ENCODE measurements at regions not wholly inside any gene's neighbourhood (a gene's known extent, or its start where the extent isn't known, plus 50 kb on each side); places are given as distances from the start of the nearest gene placed in this dataset.

DNA sequence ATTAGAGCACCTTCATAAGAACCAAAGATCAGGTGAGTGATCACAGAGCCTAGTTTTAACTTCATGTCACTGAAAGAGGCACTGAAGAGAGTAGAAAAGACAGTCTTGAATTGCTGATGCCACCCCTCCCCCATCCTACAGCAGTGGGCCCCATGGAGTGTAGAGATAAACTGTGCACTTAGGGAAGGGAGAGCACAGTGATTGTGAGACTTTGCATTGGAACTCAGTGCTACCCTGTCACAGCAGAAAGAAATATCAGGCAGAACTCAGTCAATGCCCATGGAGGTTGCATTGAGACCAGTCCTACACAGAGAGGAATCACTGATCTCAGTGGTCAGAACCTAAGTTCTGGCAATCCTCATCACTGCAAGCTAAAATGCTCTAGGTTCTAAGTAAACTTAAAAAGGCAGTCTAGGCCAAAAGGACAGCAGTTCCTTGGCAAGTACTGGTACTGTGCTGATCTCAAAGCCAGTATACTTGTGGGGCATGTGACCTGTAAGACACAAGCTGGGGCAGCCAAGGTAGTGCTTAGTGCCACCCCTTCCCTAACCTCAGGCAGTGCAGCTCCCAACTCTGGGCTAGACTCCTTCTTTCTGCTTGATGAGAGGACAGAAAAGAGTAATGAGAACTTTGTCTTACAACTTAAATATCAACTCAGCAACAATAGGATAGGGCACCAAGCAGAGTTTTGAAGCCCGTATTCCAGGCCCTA lies 94.1 kb downstream of the FSCB start:
- no peak overlapping the region for H3K27ac Mint-ChIP-seq (ENCODE audit: unreplicated experiment)
- TF ChIP-seq, protein P1, sequence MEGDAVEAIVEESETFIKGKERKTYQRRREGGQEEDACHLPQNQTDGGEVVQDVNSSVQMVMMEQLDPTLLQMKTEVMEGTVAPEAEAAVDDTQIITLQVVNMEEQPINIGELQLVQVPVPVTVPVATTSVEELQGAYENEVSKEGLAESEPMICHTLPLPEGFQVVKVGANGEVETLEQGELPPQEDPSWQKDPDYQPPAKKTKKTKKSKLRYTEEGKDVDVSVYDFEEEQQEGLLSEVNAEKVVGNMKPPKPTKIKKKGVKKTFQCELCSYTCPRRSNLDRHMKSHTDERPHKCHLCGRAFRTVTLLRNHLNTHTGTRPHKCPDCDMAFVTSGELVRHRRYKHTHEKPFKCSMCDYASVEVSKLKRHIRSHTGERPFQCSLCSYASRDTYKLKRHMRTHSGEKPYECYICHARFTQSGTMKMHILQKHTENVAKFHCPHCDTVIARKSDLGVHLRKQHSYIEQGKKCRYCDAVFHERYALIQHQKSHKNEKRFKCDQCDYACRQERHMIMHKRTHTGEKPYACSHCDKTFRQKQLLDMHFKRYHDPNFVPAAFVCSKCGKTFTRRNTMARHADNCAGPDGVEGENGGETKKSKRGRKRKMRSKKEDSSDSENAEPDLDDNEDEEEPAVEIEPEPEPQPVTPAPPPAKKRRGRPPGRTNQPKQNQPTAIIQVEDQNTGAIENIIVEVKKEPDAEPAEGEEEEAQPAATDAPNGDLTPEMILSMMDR (IDR thresholded peaks at IDR 0.05): no peak
- H3K9me3 Mint-ChIP-seq (ENCODE audit: low read depth): no peaks in the 10 kb centered on the region
- H3K27me3 Mint-ChIP-seq (ENCODE audit: low read depth): no peaks in the 10 kb centered on the region
- no peaks in the 10 kb centered on the region for H3K36me3 Mint-ChIP-seq (ENCODE audit: low read depth)
- no peak for DNase-seq (ENCODE audit: low spot score)
- H3K4me3 Mint-ChIP-seq (ENCODE audit: unreplicated experiment): no peak overlapping the region
- H3K4me1 Mint-ChIP-seq (ENCODE audit: low read depth): no peaks in the 10 kb centered on the region

DNA sequence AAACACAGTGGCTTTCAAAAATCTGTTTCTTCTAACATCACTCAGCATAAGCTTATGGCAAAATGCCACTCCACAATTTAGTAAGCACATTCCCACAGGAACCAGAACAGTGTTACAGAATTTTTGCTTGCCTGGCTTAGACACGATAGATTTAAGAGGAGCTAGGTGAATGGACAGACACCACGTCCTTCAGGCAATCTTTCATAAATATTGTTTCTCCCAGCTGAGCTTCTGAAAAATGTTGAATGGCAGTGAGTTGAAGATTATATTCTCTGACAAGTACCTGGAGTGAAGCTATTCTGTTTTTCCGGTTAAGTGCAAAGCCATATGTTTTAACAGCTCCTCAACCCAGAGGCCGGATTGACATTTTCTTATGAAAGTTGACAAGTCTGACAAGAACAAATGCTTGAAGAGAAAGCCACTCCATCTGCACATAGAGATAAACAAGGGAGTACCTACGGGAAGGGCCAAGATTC lies 102.0 kb downstream of the FSCB start:
- Mint-ChIP-seq H3K27ac (ENCODE audit: unreplicated experiment) (no peak overlapping the region), H3K27me3 (ENCODE audit: low read depth) (peaks cover 4% of the 10 kb centered on the region), H3K4me1 (ENCODE audit: low read depth) (no peaks in the 10 kb centered on the region), H3K9me3 (ENCODE audit: low read depth) (no peaks in the 10 kb centered on the region), H3K4me3 (ENCODE audit: unreplicated experiment) (no peak overlapping the region), H3K36me3 (ENCODE audit: low read depth) (no peaks in the 10 kb centered on the region)
- DNase-seq (ENCODE audit: low spot score): no peak
- TF ChIP-seq, protein P1 (IDR thresholded peaks at IDR 0.05): no peak

DNA sequence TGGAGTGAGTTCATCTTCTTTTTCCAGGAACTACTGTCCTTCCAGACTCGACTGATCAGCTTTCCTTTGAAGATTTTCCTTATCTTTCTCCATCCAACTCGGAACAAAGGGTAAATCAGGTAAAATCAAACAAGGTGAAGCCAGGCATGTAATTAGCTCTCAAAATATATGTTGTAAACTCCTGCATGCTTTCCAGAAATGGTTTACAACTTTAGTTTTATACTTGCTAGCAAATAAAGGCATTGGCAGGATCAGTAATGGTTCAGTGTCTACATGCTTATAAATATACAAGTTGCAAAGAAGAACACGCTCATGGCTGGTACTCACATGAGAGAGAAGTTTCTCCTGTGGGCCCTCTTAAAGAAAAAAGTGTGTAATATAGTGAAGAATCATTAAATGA lies 102.5 kb downstream of the FSCB start:
- Mint-ChIP-seq H3K27ac (ENCODE audit: unreplicated experiment) (no peak overlapping the region), H3K9me3 (ENCODE audit: low read depth) (no peaks in the 10 kb centered on the region), H3K4me1 (ENCODE audit: low read depth) (no peaks in the 10 kb centered on the region), H3K4me3 (ENCODE audit: unreplicated experiment) (no peak overlapping the region), H3K27me3 (ENCODE audit: low read depth) (peaks cover 4% of the 10 kb centered on the region), H3K36me3 (ENCODE audit: low read depth) (no peaks in the 10 kb centered on the region)
- no peak for DNase-seq (ENCODE audit: low spot score)
- TF ChIP-seq, protein P1 (IDR thresholded peaks at IDR 0.05): no peak

DNA sequence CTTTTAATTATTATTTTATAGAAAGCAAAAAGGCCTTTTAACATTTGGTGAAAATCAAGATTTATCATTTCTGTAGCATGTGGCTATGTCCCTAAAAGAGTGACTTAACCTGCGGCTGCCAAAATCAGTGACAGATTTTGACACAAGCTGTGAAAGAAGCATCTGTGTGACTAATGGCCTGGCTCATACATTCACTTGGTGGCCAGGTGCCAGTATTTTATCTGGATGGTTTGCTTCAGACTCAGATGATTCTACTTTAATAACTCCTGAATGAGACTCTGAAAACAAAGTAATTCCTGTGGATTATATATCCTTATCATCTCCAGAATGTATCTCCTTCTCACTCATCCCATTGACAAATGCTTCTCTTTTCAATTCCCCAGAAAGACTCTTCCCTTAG lies 103.0 kb downstream of the FSCB start:
- Mint-ChIP-seq H3K36me3 (ENCODE audit: low read depth) (no peaks in the 10 kb centered on the region), H3K4me3 (ENCODE audit: unreplicated experiment) (no peak overlapping the region), H3K27me3 (ENCODE audit: low read depth) (peaks cover 4% of the 10 kb centered on the region), H3K9me3 (ENCODE audit: low read depth) (no peaks in the 10 kb centered on the region), H3K27ac (ENCODE audit: unreplicated experiment) (no peak overlapping the region), H3K4me1 (ENCODE audit: low read depth) (no peaks in the 10 kb centered on the region)
- TF ChIP-seq, protein P1 (IDR thresholded peaks at IDR 0.05): no peak
- DNase-seq (ENCODE audit: low spot score): no peak

DNA sequence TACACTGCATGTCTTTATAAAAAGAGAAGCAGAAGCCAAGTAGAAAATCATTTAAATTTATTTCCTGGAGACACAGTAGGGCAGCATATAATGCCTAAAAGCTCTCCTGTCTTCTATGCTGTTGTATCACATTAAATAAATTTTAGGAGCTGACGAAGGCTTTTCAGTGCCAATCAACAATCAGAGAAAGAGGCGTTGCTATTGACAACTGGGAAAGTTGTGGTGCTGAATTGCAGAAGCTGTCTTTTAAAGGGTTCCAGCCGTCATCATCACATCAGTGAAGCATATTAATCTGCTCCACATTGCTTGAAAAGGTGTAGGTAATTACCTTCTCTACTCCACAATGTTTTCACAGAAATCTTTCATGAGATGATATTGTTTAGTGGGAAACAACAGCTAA lies 103.9 kb downstream of the FSCB start:
- no peak for DNase-seq (ENCODE audit: low spot score)
- no peaks in the 10 kb centered on the region for H3K4me1 Mint-ChIP-seq (ENCODE audit: low read depth)
- peaks cover 4% of the 10 kb centered on the region for H3K27me3 Mint-ChIP-seq (ENCODE audit: low read depth)

More for the DNA sequence above, 103.9 kb downstream of the FSCB start:
- no peaks in the 10 kb centered on the region for H3K36me3 Mint-ChIP-seq (ENCODE audit: low read depth)
- no peak overlapping the region for H3K27ac Mint-ChIP-seq (ENCODE audit: unreplicated experiment)
- H3K9me3 Mint-ChIP-seq (ENCODE audit: low read depth): no peaks in the 10 kb centered on the region
- TF ChIP-seq, protein P1 (IDR thresholded peaks at IDR 0.05): no peak
- H3K4me3 Mint-ChIP-seq (ENCODE audit: unreplicated experiment): no peak overlapping the region

Data from chondrocyte (in vitro differentiated cells).